HG02588 (cell line): ENCODE measurements at regions not wholly inside any gene's neighbourhood (a gene's known extent, or its start where the extent isn't known, plus 50 kb on each side); places are given as distances from the start of the nearest gene placed in this dataset.

ENCODE experiments used
- ATAC-seq: cut with Tn5 transposase; IDR thresholded peaks from one replicate; pipeline ENCODE4 v1.9.1; 2021; ENCODE audit warnings: mild to moderate bottlenecking, moderate library complexity; ENCODE audit not compliant: unreplicated experiment

DNA sequence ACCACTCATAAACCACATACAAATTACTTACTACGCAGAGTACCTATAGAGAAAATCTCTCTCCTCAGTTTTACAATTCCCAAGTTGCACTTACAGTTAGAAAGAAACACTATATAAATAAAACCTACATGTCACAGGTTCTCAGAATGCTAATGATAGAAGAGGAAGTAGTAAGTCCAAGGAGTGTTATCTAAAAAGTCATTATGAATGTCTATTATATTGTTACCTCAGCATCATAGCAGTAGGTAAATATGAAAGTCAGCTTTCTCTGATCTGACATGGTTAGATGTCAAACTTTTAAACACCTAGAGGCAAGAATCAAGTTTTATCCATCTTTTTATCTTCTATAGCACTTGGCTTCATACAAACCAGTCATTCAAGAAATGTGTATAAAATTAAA, 163.2 kb upstream of the FAM241A start:
- no peak for ATAC-seq

DNA sequence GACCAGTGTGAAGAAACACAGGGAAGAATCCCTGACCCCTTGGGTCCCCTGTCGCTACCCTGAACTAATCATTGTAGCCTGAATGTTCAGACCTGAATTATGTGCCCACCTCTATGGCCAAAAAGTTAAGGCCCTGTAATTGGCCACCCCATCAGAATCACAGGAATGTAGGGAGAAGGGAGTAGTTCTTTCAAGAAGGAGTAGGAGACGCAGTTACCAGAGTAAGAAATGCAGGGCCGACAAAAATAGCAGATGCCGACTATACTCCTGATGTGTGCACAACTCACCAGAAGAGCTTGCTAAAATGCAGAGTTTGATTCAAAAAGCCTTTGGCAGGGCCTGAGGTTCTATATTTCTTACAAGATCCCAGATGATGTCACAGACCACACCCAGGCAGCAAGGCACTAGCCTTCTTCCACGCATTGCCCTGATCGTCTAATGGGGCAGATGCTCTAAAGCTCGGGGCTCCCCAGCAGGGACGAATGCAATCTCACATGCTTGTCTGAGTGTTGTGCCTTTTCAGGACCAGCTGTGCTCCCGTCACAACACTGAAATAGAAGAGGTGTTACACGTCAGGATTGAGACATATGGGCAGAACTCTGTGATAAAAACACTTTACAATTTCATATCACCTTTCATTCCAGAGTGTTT, 161.0 kb upstream of the FAM241A start:
- no peak for ATAC-seq

DNA sequence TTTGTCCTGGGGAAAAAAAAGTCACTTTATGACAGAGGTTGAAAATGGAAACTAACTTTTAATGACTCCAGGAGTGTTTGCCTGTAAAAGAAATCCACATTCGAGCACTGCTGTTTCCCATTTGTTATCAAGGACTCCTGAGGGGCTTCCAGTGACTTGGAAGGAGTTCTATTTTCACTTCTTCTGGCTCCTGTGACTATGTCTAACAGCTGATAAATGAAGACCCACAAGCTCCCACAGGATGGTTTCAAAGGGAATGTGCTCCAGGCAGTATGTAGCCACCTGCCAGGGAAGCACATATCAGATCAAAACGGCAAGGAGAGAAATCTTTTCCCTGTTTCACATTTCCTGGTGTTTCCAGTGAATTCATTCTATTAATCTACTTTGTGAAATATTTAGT, 159.8 kb upstream of the FAM241A start:
- ATAC-seq: no peak

DNA sequence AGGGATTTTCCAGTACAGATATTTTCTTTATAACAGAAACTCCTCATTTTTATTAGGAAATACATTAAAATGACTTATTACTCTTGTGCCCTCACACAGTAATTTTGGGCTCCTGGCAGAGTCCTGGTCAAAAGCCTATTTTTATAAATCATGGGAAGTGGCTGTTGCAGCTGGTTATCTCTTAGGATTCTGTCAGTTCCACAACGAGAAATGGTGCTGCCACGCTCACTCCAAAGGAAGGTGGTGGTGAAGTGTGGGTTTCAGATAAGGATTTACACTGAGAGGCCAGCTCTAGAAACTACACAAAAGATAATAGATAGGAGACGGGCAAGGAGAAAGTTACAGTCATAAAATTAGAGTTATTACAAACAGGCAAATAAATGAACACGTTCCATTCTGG, 159.2 kb upstream of the FAM241A start:
- ATAC-seq: no peak

DNA sequence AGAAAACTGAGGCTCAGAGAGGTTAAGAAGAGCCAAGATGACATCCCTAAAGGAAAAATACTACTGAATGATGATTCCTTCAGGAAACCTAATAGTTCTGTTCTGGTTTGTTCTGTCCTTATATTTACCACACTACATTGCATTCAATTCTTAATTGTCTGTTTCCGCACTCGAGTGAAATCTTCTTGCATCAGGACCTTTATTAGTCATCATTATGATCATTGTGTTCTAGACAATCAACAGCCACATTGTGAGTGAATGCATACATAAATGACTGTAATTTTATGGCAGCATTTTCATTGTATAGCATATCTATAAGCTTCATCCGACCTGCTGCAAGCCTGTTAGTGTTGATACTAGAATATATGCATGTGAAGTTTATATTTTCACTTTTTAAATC, 156.7 kb upstream of the FAM241A start:
- no peak for ATAC-seq

DNA sequence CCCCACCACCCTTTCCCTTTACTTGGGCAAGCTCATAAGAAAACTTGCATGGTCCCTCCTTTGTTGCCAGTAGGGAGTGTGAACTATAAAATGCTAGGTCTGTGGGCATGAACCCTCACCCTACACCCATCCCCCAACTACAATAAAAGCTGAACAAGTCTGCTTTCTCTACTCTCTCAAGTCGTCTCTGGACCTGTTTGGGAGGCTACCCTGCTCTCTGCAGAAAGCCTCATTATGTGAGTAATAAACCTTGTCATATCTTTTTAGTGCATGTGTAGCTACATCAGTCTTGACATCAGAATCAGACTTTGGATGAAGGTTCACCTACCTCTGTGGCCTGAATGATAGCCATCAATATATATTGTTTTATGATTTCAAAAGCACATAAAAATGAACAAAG, 155.4 kb upstream of the FAM241A start:
- ATAC-seq: no peak

DNA sequence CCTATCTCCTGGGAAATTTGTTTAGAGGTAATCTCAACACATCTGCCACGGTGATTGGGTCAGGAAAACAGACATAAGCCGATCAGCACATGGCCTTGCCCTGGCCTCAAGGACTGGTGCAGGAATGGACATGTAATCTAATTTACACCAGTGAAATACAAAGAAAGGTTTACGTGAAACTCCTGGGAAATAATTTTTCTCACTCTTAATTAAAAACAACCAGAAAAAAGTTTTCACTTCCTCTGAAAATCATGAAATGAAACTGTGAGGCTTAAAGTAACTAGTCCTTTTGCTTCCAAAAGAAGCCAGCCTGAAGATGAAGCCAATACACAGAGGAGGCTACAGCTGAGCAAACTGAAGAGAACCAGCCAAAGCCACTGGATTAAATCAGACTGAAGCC, 154.1 kb upstream of the FAM241A start:
- peak; percentile 97 for ATAC-seq

DNA sequence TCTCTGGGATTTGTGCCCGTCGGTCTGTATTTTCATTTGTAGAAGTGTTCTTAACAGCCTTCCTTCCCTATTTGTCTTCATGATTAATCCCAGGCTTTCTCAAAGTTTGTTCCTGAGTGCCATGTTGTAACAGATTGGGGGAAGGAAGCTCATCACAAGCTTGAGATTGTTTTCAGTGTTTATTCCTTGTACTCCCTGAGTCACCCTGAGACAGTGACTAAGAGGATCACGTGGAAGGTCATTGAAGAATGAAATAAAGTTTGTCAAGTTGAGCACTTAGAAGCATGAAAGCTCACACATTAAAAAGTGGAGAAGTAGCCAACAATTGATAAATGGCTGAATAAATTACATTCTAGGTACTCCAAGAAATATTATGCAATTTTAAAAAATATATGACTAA, 153.5 kb upstream of the FAM241A start:
- no peak for ATAC-seq

DNA sequence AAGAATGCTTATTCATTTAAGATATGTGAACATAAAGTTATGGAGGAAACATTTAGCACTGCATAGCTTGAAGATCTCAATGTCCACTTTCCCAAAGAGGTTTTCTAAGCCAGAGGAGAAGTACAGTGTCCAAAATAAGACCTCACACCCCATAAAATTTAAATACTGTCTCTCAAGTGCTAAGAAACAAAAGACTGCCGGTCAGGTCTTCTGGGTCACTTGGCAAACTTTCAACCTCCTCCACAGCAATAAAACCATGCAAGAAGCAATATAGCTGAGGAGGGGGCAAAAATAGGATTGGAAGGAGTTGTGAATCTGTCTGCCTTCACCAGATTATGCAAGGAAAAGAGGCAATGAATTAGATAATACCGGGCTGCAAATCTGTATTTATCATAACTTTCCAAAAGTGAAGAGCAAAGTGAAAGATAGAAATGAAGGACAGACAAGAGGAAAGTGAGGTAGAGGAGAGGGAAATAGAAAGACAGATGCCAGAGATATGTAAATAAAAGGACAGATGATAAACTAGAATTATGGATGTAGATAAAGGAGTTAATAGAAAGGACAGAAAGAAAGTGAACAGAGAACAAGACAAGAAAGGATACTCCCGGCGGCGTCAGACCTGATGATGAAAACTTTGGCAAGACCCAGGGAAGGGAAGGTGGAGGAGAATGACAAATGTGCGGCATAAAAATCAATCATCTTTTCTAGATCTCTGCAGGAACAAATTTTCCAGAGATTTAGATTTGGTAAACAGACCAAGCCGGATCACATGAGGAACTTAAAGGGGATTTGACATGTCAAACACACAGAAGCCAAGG, 152.7 kb upstream of the FAM241A start:
- ATAC-seq: no peak

DNA sequence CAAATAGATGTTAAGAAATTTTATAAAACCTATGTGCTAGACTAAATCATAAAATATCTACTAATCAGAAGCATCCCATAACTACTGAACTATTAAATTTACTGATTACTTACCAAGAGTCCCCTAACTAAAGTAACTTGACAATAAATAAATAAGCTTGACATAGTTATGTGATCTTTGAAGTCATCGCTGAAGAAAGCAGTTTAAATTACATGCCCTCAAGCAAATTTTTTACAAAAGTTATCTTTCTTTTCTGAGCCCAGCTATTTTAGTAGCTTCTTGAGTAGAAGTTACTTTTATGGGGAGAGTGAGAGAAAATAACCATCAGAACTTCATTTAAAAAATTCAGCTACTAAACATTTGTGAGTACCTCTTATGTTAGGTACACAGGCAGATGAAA, 150.9 kb upstream of the FAM241A start:
- ATAC-seq: no peak

DNA sequence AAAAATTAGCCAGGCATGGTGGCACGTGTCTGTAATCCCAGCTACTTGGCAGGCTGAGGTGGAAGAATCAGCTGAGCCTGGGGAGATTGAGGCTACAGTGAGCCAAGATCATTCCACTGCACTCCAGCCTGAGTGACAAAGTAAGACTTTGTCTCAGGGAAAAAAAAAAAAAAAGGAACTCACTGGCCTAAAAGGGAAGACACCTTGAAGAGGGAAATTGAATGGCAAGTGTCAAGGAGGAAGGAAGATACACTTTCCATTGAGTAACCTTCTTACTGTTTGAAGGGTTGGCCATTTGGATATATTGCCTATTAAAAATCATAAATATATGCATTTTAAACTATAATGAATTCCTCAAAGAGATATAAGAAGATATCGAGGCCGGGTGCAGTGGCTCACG, 147.5 kb upstream of the FAM241A start:
- no peak for ATAC-seq

DNA sequence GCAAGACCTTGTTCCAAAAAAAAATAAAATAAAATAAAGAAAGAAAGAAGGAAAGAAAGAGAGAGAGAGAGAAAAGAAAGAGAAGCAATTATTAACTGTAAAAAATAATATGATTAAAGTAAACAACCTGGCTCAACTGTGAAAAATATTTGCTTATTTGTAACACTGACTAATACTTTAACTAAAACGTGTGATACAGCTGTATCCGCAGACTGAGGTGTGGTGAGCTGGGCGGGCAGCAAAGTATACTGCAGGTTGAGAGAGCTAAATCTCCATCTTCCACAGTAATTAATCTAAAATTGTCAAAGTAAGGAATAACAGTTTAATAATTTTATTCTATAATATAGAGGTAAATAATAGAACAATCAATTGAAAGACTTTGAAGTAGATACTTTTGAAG, 145.5 kb upstream of the FAM241A start:
- no peak for ATAC-seq

DNA sequence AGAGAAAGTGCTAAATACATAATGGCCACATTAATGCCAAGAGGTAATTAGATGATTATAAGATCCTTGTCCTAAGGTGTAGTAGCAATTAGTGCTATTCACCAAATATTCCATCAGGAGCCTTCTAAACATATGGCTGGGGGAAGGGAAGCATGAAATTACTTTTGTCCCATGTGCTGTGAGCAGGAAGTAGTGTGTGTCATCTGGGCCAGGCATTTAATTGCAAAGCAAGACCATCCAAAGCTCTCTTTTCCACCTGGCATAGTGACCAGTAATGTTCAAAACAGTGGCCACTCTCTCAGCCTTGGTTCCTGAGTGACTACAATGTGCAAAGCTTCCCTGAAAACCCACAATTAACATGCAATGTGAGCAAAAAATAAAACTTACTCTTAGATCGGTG, 144.2 kb upstream of the FAM241A start:
- ATAC-seq: no peak

DNA sequence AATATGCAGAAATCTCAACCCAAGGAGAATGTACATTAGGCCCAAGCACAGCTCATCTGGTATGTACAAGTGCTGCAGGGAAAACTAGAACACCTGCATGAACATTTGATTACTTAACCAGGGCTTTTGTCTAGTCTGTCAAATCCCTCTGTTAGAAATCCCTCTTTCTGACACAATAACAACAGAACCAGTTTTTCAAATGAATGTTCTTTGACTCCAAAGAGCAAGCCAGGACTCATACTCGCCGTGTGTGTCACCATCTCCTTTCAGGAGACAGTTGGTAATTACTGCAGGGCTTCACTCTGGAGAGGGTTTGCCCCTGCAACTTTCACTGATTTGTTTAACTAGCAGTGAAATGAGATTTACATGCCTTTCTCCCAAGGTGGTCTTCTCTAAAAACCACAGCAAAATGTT, 143.0 kb upstream of the FAM241A start:
- ATAC-seq: no peak

DNA sequence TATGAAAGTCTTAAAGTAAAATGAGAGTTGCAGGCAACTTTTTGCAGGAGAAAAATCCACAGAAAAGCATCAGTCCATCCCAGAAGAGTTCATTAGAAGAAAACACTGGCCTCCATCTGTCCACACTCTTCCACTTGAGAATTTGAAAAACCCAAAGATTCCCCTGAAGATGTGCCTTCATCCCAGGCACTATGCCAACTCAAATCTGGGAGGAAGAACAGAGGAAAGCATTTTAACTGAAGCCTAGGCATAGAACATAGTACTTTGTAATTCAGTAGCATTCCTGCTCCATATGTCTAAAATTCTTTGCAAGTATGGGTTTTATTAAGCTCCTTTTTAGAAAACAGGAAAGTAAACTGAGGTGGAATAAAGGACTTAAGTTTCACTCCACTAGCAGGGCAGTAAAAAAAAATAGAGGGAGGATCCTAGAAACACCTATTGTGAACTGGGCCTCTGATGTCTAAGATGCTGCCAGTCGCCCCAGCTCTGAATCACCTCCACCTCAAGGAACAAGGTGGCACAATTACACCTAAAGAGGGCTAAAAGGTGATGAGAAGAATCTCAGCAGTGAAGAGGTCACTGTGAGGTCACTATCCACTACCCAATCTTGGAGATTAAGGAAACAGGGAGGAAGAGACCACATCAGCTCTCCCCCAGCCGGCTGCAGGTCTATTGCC, 141.9 kb upstream of the FAM241A start:
- no peak for ATAC-seq

DNA sequence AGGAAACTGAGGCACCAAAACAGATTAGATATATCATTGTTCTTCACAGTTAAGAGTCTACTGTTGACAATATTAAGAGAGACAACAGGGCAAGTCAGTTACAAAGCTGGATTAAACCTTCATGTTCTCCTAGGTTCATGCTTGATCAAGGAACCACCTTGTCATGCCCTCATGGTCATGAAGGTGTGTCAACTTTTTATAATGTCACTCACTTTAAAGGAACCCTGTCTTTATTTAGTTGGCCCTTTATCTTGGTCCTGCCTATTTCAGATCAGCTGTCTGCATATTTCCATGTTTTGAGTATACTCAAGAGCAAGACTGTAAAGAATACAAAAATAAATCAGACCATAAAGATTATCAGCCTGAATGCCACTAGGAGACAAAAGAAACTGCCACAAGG, 140.2 kb upstream of the FAM241A start:
- ATAC-seq: no peak

DNA sequence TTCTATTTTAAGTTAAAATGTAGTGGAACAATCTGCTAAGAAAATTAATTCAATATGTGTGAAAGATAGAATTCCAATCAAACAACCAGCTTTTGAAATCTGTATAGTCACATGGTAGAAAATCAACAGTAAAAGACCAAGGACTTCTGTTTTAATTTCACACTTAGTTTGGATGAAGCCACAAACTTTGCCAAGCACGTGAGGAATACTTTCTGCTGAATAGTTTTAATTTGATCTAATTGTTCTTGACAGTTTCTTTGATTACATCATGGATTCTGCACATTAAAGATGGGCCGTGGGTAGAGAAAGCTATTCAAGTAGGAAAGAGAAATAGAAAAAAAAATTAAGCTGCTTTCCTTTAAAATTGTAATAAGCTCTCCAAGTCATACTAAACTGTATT, 137.9 kb upstream of the FAM241A start:
- no peak for ATAC-seq

DNA sequence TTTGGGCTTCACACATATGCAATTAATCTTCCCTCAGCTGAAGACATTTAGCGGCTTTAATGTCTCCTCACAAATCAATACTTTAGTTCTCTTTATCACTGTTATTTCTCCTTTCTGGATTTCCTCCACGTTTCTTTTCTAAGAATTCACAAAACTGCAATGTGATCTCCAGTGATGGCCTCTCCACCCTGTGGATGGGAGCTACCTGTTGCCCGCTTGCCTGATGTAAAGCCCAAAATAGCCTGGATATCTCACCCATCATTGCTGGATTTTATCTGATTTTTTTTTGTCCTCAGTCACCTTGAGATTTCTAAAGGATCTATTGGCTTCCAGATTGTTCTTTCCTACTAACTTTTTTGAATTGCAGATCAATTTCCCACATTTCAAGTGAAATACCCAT, 129.3 kb upstream of the FAM241A start:
- no peak for ATAC-seq

DNA sequence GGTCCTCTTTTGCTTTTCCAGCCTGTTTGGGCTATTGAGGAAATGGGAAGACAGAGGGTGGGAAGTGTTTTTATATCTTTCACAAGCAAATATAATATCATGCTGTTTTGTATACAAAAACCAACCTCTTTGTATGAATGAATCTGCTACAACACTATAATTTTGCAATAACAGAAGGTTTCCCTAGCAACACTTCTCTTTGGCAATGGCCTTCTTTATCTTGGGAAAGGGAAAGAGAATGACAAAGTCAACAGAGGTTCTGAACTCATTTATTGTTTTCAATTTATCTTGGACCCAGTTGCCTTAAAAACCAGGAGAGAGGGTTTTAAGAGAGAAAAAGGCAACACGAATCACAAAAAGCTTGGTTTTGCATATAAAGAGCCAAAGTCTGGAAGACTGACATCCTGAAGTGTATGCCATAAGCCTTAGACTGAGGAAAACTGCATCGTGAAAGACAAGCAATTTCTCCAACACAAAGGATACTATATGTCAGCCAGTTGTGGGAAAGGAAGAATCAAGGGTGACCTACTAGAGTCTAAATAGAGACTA, 121.8 kb upstream of the FAM241A start:
- no peak for ATAC-seq

DNA sequence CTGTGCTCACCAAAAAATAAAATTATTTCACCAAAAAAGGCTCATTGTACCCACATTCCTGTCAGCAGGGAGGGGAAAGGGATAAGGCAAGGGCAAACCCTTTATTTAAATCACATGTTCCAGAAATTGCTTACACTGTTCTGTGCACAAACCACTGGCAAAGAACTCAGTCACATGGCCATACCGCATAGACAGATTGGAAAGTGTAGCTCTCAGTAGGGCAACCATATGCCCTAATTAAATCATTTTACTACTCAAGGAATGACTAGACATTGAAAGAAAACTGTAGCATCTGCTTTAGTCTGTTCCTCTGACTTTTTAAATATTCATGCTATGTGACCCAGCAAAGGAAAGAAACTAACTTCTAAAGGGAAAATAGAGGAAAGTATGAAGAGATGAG, 119.2 kb upstream of the FAM241A start:
- no peak for ATAC-seq

DNA sequence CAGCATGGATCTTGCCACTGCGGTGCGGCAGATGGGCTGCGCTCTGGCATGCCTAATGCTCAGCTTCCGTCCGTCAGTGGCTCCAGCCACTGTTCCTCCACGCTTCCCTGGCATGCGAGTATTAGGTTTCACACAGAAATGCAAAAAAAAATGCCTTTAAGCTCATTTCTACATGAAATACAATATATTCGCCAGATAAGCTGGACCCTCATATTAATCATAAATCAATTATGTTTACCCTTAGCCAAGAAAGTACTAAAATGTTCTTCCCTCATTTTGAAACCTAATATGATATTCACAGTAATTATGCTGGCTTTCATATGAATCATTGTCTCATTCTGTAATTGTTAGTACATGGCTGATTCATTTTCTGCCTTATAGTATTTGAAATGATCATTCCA, 115.5 kb upstream of the FAM241A start:
- ATAC-seq: no peak
